ENCODE measurements at regions not wholly inside any gene's neighbourhood (a gene's known extent, or its start where the extent isn't known, plus 50 kb on each side); places are given as distances from the start of the nearest gene placed in this dataset.

DNA sequence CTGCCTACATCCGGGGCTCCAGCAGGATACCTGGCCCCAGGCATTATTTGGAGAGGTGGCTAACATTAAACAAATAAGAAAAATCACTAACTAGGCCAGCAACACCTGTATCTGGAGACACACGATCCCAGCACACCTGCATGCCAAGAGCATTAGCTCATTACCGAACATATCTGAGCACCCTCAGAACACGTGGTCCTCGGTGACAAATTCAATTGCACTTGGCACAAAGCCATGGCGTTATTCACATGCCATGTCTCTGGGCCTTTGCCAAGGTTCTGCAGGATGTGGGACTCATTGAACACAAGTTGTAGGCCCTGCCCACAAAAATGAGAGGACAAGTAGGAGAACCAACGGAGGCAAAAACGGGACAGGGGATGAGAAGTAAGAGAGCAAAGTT is 552.3 kb downstream of the TOX3 start:
- H3K27me3 ChIP-seq (replicated peaks; ENCODE audit: control insufficient read depth, insufficient read depth, low read length, poor library complexity, severe bottlenecking): no peaks in the 10 kb centered on the region
- no peak for DNase-seq
- no peak overlapping the region for H3K27ac ChIP-seq (ENCODE audit: insufficient read depth, low read length, poor library complexity, severe bottlenecking)
- H3K4me3 ChIP-seq (ENCODE audit: insufficient read depth, low read depth, low read length, poor library complexity, severe bottlenecking): no peak overlapping the region
- H3K9me3 ChIP-seq (ENCODE audit: control insufficient read depth, low read length): no peaks in the 10 kb centered on the region
- H3K4me1 ChIP-seq (ENCODE audit: control insufficient read depth, insufficient read depth, low read length, poor library complexity, severe bottlenecking): no peaks in the 10 kb centered on the region
- H3K36me3 ChIP-seq (ENCODE audit: control insufficient read depth, insufficient read depth, low read length): no peaks in the 10 kb centered on the region

DNA sequence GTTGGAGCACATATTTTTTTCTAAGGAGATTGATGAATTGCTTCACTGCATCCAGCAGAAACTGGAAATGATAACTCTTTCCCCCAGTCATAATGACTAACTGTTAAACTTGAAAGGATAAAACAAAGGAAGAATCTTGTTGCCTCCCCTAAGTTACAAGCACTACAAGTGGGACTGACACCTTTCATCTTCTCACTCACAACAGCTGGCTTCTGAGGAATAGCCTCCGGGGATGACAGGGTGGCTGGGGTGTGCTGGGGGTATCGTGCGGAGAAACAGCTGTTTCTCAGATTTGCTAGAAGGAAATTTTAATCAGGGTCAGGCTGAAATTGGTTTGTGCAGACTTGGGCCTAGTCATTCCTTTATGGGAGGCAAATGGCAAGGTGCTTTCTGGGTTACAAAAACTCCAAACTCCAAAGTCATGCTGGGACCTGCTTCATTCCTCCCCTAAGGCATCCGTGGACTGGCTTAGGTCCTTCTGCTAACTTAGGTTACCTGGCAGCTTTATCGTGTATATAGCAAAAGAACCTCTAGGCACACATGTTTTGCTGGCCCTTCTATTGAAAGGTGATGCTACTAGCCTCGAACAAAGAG is 557.2 kb downstream of the TOX3 start:
- Histone ChIP-seq H3K27ac (ENCODE audit: insufficient read depth, low read length, poor library complexity, severe bottlenecking) (no peak overlapping the region), H3K27me3 (replicated peaks; ENCODE audit: control insufficient read depth, insufficient read depth, low read length, poor library complexity, severe bottlenecking) (no peaks in the 10 kb centered on the region), H3K9me3 (ENCODE audit: control insufficient read depth, low read length) (no peaks in the 10 kb centered on the region), H3K36me3 (ENCODE audit: control insufficient read depth, insufficient read depth, low read length) (no peaks in the 10 kb centered on the region), H3K4me3 (ENCODE audit: insufficient read depth, low read depth, low read length, poor library complexity, severe bottlenecking) (no peak overlapping the region), H3K4me1 (ENCODE audit: control insufficient read depth, insufficient read depth, low read length, poor library complexity, severe bottlenecking) (no peaks in the 10 kb centered on the region)
- no peak for DNase-seq

GRCh38 chr16:51988977-51989376 is 558.0 kb downstream of the TOX3 start:
- no peaks in the 10 kb centered on the region for H3K27me3 ChIP-seq (replicated peaks; ENCODE audit: control insufficient read depth, insufficient read depth, low read length, poor library complexity, severe bottlenecking)
- no peak overlapping the region for H3K27ac ChIP-seq (ENCODE audit: insufficient read depth, low read length, poor library complexity, severe bottlenecking)
- H3K4me3 ChIP-seq (ENCODE audit: insufficient read depth, low read depth, low read length, poor library complexity, severe bottlenecking): no peak overlapping the region
- no peaks in the 10 kb centered on the region for H3K4me1 ChIP-seq (ENCODE audit: control insufficient read depth, insufficient read depth, low read length, poor library complexity, severe bottlenecking)
- no peaks in the 10 kb centered on the region for H3K9me3 ChIP-seq (ENCODE audit: control insufficient read depth, low read length)
- no peaks in the 10 kb centered on the region for H3K36me3 ChIP-seq (ENCODE audit: control insufficient read depth, insufficient read depth, low read length)
- no peak for DNase-seq

- H3K4me3 ChIP-seq (ENCODE audit: insufficient read depth, low read depth, low read length, poor library complexity, severe bottlenecking): no peak overlapping the region
- no peaks in the 10 kb centered on the region for H3K36me3 ChIP-seq (ENCODE audit: control insufficient read depth, insufficient read depth, low read length)
- no peaks in the 10 kb centered on the region for H3K4me1 ChIP-seq (ENCODE audit: control insufficient read depth, insufficient read depth, low read length, poor library complexity, severe bottlenecking)
- no peaks in the 10 kb centered on the region for H3K9me3 ChIP-seq (ENCODE audit: control insufficient read depth, low read length)
- DNase-seq: no peak
- no peaks in the 10 kb centered on the region for H3K27me3 ChIP-seq (replicated peaks; ENCODE audit: control insufficient read depth, insufficient read depth, low read length, poor library complexity, severe bottlenecking)
- H3K27ac ChIP-seq (ENCODE audit: insufficient read depth, low read length, poor library complexity, severe bottlenecking): no peak overlapping the region
These were observed 559.4 kb downstream of the TOX3 start for GRCh38 chr16:51987519-51987918.

GRCh38 chr16:51986717-51987116 is 560.2 kb downstream of the TOX3 start:
- Histone ChIP-seq H3K4me1 (ENCODE audit: control insufficient read depth, insufficient read depth, low read length, poor library complexity, severe bottlenecking) (no peaks in the 10 kb centered on the region), H3K4me3 (ENCODE audit: insufficient read depth, low read depth, low read length, poor library complexity, severe bottlenecking) (no peak overlapping the region), H3K36me3 (ENCODE audit: control insufficient read depth, insufficient read depth, low read length) (no peaks in the 10 kb centered on the region), H3K9me3 (ENCODE audit: control insufficient read depth, low read length) (no peaks in the 10 kb centered on the region), H3K27ac (ENCODE audit: insufficient read depth, low read length, poor library complexity, severe bottlenecking) (no peak overlapping the region), H3K27me3 (replicated peaks; ENCODE audit: control insufficient read depth, insufficient read depth, low read length, poor library complexity, severe bottlenecking) (no peaks in the 10 kb centered on the region)
- no peak for DNase-seq

DNA sequence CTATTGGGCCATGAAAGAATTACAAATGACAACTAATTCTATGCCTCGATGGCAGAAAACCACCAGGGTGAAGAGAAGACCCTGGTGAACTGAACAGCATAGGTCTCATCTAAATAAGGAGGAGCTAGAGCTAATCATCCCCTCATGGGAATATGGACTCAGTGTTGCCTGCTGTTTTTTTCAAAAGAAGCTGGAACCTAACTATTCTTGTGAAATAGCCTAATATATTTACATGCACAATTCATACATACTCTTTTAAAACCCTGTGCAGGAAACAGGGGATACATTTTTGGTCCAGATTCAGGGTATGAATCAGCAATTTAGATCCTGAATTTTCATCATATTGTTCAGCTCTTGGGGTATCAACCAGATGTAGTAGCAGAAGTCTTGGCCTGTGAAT is 560.6 kb downstream of the TOX3 start:
- no peaks in the 10 kb centered on the region for H3K36me3 ChIP-seq (ENCODE audit: control insufficient read depth, insufficient read depth, low read length)
- DNase-seq: no peak
- H3K4me1 ChIP-seq (ENCODE audit: control insufficient read depth, insufficient read depth, low read length, poor library complexity, severe bottlenecking): no peaks in the 10 kb centered on the region
- H3K4me3 ChIP-seq (ENCODE audit: insufficient read depth, low read depth, low read length, poor library complexity, severe bottlenecking): no peak overlapping the region
- H3K27me3 ChIP-seq (replicated peaks; ENCODE audit: control insufficient read depth, insufficient read depth, low read length, poor library complexity, severe bottlenecking): no peaks in the 10 kb centered on the region
- H3K9me3 ChIP-seq (ENCODE audit: control insufficient read depth, low read length): no peaks in the 10 kb centered on the region
- no peak overlapping the region for H3K27ac ChIP-seq (ENCODE audit: insufficient read depth, low read length, poor library complexity, severe bottlenecking)

GRCh38 chr16:51985126-51985525 is 561.8 kb downstream of the TOX3 start:
- DNase-seq: no peak
- Histone ChIP-seq H3K27ac (ENCODE audit: insufficient read depth, low read length, poor library complexity, severe bottlenecking) (no peak overlapping the region), H3K27me3 (replicated peaks; ENCODE audit: control insufficient read depth, insufficient read depth, low read length, poor library complexity, severe bottlenecking) (no peaks in the 10 kb centered on the region), H3K4me1 (ENCODE audit: control insufficient read depth, insufficient read depth, low read length, poor library complexity, severe bottlenecking) (no peaks in the 10 kb centered on the region), H3K4me3 (ENCODE audit: insufficient read depth, low read depth, low read length, poor library complexity, severe bottlenecking) (no peak overlapping the region), H3K9me3 (ENCODE audit: control insufficient read depth, low read length) (no peaks in the 10 kb centered on the region), H3K36me3 (ENCODE audit: control insufficient read depth, insufficient read depth, low read length) (no peaks in the 10 kb centered on the region)

DNA sequence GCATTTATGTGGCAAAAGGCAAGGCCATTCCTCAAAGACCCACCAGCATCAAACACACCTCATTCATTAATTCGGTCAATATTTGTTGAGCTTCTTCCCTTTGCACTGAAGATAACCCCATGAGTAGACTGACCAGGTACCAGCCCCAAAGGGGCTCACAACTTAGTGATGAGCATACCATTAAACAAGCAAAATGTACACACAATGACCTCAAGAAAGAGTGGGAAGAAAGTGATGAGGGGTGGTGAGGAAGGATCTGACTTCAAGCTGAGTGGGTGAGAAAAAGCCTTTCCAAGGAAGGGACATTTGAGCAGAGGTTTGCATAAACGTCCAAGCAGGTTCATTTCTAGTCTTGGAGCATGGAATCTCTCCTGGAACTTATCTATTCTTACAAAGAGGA is 562.5 kb downstream of the TOX3 start:
- Histone ChIP-seq H3K9me3 (ENCODE audit: control insufficient read depth, low read length) (no peaks in the 10 kb centered on the region), H3K4me1 (ENCODE audit: control insufficient read depth, insufficient read depth, low read length, poor library complexity, severe bottlenecking) (no peaks in the 10 kb centered on the region), H3K27ac (ENCODE audit: insufficient read depth, low read length, poor library complexity, severe bottlenecking) (no peak overlapping the region), H3K4me3 (ENCODE audit: insufficient read depth, low read depth, low read length, poor library complexity, severe bottlenecking) (no peak overlapping the region), H3K27me3 (replicated peaks; ENCODE audit: control insufficient read depth, insufficient read depth, low read length, poor library complexity, severe bottlenecking) (no peaks in the 10 kb centered on the region), H3K36me3 (ENCODE audit: control insufficient read depth, insufficient read depth, low read length) (no peaks in the 10 kb centered on the region)
- DNase-seq: no peak

DNA sequence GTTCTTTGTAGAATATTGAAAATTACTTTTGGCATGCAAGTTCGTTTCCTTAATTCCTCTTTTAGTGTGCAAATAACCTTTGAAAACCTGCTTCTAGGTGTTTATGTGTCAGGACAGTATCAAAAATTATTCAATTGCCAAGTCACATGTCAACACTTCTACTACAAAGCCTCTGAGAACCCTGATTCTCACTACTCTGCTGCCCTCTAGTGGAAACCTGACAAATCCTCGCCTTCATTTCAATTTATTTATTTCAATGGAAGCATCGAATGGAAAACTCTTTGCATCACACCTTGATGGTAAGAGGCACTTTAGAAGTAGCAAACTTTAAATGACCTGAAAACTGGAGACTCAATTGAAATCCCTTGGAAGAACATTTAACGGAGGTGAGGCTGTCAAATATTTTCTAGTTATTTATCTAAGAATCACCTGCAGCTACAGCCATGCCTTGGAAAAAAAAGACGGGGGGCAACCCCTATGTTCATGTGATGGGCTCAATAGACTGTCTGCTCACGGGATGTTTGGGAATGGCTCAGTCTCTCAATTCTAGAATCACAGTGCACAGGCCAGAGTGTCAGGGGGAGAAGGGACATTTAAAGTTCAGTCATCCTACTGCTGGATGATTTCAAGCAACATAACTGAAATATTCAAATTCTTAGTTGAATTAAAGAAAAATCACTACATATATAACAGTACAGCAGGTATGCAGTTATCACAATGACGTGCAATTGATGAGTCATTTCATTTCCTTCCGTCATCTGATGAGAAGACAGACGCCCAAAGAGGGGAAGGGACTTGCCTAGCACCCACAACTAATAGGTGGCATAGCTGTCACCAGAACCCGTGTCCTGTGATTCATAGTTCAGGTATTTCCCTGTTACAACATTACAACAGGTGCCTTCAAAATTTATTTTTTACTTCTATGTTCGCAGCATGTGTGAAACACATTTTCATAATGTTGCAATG is 563.9 kb downstream of the TOX3 start:
- no peak overlapping the region for H3K4me3 ChIP-seq (ENCODE audit: insufficient read depth, low read depth, low read length, poor library complexity, severe bottlenecking)
- no peaks in the 10 kb centered on the region for H3K9me3 ChIP-seq (ENCODE audit: control insufficient read depth, low read length)
- no peak overlapping the region for H3K27ac ChIP-seq (ENCODE audit: insufficient read depth, low read length, poor library complexity, severe bottlenecking)
- no peak for DNase-seq
- no peaks in the 10 kb centered on the region for H3K36me3 ChIP-seq (ENCODE audit: control insufficient read depth, insufficient read depth, low read length)
- H3K27me3 ChIP-seq (replicated peaks; ENCODE audit: control insufficient read depth, insufficient read depth, low read length, poor library complexity, severe bottlenecking): no peaks in the 10 kb centered on the region
- H3K4me1 ChIP-seq (ENCODE audit: control insufficient read depth, insufficient read depth, low read length, poor library complexity, severe bottlenecking): no peaks in the 10 kb centered on the region

DNA sequence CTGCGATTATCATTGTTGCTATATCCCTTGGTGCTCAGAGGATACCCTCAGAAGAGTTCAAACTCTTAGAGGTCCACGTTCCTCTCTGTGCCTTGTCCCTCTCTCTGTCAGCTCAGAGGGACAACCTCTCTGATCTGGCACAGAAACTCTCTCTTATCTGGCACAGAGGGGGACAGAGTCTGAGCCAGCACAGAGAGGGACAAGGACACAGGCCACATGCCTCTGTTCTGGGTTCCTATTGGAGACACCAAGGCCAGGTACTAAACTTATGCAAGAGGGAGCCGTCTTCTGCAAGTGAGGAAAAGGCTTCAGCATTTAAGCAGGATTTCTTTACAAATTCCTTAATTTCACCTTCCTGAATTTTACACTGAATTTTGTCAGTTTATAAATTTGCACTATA is 565.2 kb downstream of the TOX3 start:
- no peak for DNase-seq
- H3K36me3 ChIP-seq (ENCODE audit: control insufficient read depth, insufficient read depth, low read length): no peaks in the 10 kb centered on the region
- H3K27me3 ChIP-seq (replicated peaks; ENCODE audit: control insufficient read depth, insufficient read depth, low read length, poor library complexity, severe bottlenecking): no peaks in the 10 kb centered on the region
- no peak overlapping the region for H3K27ac ChIP-seq (ENCODE audit: insufficient read depth, low read length, poor library complexity, severe bottlenecking)
- H3K4me1 ChIP-seq (ENCODE audit: control insufficient read depth, insufficient read depth, low read length, poor library complexity, severe bottlenecking): no peaks in the 10 kb centered on the region
- H3K4me3 ChIP-seq (ENCODE audit: insufficient read depth, low read depth, low read length, poor library complexity, severe bottlenecking): no peak overlapping the region
- no peaks in the 10 kb centered on the region for H3K9me3 ChIP-seq (ENCODE audit: control insufficient read depth, low read length)

Data from effector memory CD4-positive, alpha-beta T cell (primary cell).